MG63 (cell line): ENCODE measurements at regions not wholly inside any gene's neighbourhood (a gene's known extent, or its start where the extent isn't known, plus 50 kb on each side); places are given as distances from the start of the nearest gene placed in this dataset.
"Not testable (repeated sequence)": the region's sequence is repeated elsewhere in the genome, so short reads cannot be mapped to it uniquely, and the experiment has no call there.

Experiments
- DNase-seq: peaks from one replicate; pipeline ENCODE4 v3.0.0-alpha.2; 2020
- H3K27me3 ChIP-seq: fragments of 250-450 bp; sonication (Bioruptor Pico); 2 replicates; pipeline ENCODE4 v1.5.1; 2020; ENCODE audit warnings: mild to moderate bottlenecking, moderate library complexity
- H3K36me3 ChIP-seq: fragments of 250-450 bp; sonication (Bioruptor Pico); 2 replicates; pipeline ENCODE4 v1.5.1; 2020; ENCODE audit warnings: mild to moderate bottlenecking, moderate library complexity
- H3K4me3 ChIP-seq: fragments of 250-450 bp; sonication (Bioruptor Pico); 2 replicates; pipeline ENCODE4 v1.5.1; 2020; ENCODE audit warnings: mild to moderate bottlenecking, moderate library complexity
- H3K9me3 ChIP-seq: fragments of 250-450 bp; sonication (Bioruptor Pico); 2 replicates; pipeline ENCODE4 v1.5.1; 2020; ENCODE audit warnings: mild to moderate bottlenecking, moderate library complexity

GRCh38 chr5:18295696-18296095 lies 661.4 kb downstream of the TAF11L14 start:
- not testable (repeated sequence) for H3K36me3 ChIP-seq, H3K9me3 ChIP-seq, DNase-seq, H3K4me3 ChIP-seq
- H3K27me3 ChIP-seq, result peaks cover 19% of the 10 kb centered on the region; the same call in 1 of the 2 replicates

- H3K9me3 ChIP-seq, result no peaks in the 10 kb centered on the region
- H3K36me3 ChIP-seq, result no peaks in the 10 kb centered on the region
- DNase-seq, result no peak
- no peak overlapping the region for H3K4me3 ChIP-seq
- 0 out of 2 replicates have a peak, but pooled peaks cover 4% of the 10 kb centered on the region for H3K27me3 ChIP-seq
Measured at GRCh38 chr5:18299166-18299565, 664.9 kb downstream of the TAF11L14 start.

GRCh38 chr5:18305288-18305924 lies 671.1 kb downstream of the TAF11L14 start:
- Histone ChIP-seq H3K4me3 (no peak overlapping the region), H3K9me3 (no peaks in the 10 kb centered on the region), H3K36me3 (no peaks in the 10 kb centered on the region), H3K27me3 (peaks cover 5% of the 10 kb centered on the region; the same call in 1 of the 2 replicates)
- DNase-seq, result no peak

GRCh38 chr5:18311266-18311665 lies 677.0 kb downstream of the TAF11L14 start:
- peaks cover 3% of the 10 kb centered on the region; the same call in 1 of the 2 replicates for H3K27me3 ChIP-seq
- no peak for DNase-seq
- H3K36me3 ChIP-seq, result no peaks in the 10 kb centered on the region

GRCh38 chr5:18312016-18312415 lies 677.8 kb downstream of the TAF11L14 start:
- Histone ChIP-seq H3K4me3 (no peak overlapping the region), H3K27me3 (peaks cover 3% of the 10 kb centered on the region; the same call in 1 of the 2 replicates), H3K36me3 (no peaks in the 10 kb centered on the region), H3K9me3 (no peaks in the 10 kb centered on the region)
- no peak for DNase-seq

More at GRCh38 chr5:18311266-18311665, 677.0 kb downstream of the TAF11L14 start:
- no peak overlapping the region for H3K4me3 ChIP-seq
- no peaks in the 10 kb centered on the region for H3K9me3 ChIP-seq

- no peak for DNase-seq
- Histone ChIP-seq H3K4me3 (no peak overlapping the region), H3K36me3 (no peaks in the 10 kb centered on the region), H3K27me3 (peaks cover 2% of the 10 kb centered on the region; the same call in 1 of the 2 replicates), H3K9me3 (no peaks in the 10 kb centered on the region)
Measured at GRCh38 chr5:18314192-18314778, 680.0 kb downstream of the TAF11L14 start.

GRCh38 chr5:18321262-18321942 lies 687.1 kb downstream of the TAF11L14 start:
- no peak for DNase-seq
- H3K4me3 ChIP-seq, result no peak overlapping the region
- H3K36me3 ChIP-seq, result no peaks in the 10 kb centered on the region
- H3K27me3 ChIP-seq, result peaks cover 2% of the 10 kb centered on the region; the same call in 1 of the 2 replicates
- peaks cover 2% of the 10 kb centered on the region; the same call in 1 of the 2 replicates for H3K9me3 ChIP-seq

GRCh38 chr5:18323891-18324290 lies 689.6 kb downstream of the TAF11L14 start:
- H3K4me3 ChIP-seq, result no peak overlapping the region
- peaks cover 2% of the 10 kb centered on the region; the same call in 1 of the 2 replicates for H3K27me3 ChIP-seq
- H3K9me3 ChIP-seq, result peaks cover 2% of the 10 kb centered on the region; the same call in 1 of the 2 replicates
- no peak for DNase-seq
- no peaks in the 10 kb centered on the region for H3K36me3 ChIP-seq

GRCh38 chr5:18325431-18325830 lies 691.2 kb downstream of the TAF11L14 start:
- Histone ChIP-seq H3K36me3 (no peaks in the 10 kb centered on the region), H3K27me3 (0 out of 2 replicates have a peak, but pooled peaks cover 3% of the 10 kb centered on the region), H3K9me3 (peaks cover 2% of the 10 kb centered on the region; the same call in 1 of the 2 replicates), H3K4me3 (no peak overlapping the region)
- no peak for DNase-seq

- no peaks in the 10 kb centered on the region for H3K36me3 ChIP-seq
- DNase-seq, result no peak
- H3K4me3 ChIP-seq, result no peak overlapping the region
- 0 out of 2 replicates have a peak, but pooled peaks cover 3% of the 10 kb centered on the region for H3K27me3 ChIP-seq
- H3K9me3 ChIP-seq, result peaks cover 2% of the 10 kb centered on the region; the same call in 1 of the 2 replicates
Measured at GRCh38 chr5:18329328-18329727, 695.1 kb downstream of the TAF11L14 start.

- no peak for DNase-seq
- no peaks in the 10 kb centered on the region for H3K36me3 ChIP-seq
- peaks cover 12% of the 10 kb centered on the region for H3K27me3 ChIP-seq
- H3K9me3 ChIP-seq, result no peaks in the 10 kb centered on the region; the same call in 1 of the 2 replicates
- H3K4me3 ChIP-seq, result no peak overlapping the region
Measured at GRCh38 chr5:18333841-18334240, 699.6 kb downstream of the TAF11L14 start.

GRCh38 chr5:18334949-18335348 lies 700.7 kb downstream of the TAF11L14 start:
- no peaks in the 10 kb centered on the region for H3K36me3 ChIP-seq
- no peak overlapping the region for H3K4me3 ChIP-seq
- H3K27me3 ChIP-seq, result peaks cover 9% of the 10 kb centered on the region
- H3K9me3 ChIP-seq, result no peaks in the 10 kb centered on the region; the same call in 1 of the 2 replicates
- DNase-seq, result no peak

GRCh38 chr5:18354828-18355227 lies 720.6 kb downstream of the TAF11L14 start:
- no peak overlapping the region for H3K4me3 ChIP-seq
- no peak for DNase-seq
- H3K9me3 ChIP-seq, result no peaks in the 10 kb centered on the region
- H3K36me3 ChIP-seq, result no peaks in the 10 kb centered on the region
- peaks cover 4% of the 10 kb centered on the region; the same call in 1 of the 2 replicates for H3K27me3 ChIP-seq

GRCh38 chr5:18357486-18357885 lies 723.2 kb downstream of the TAF11L14 start:
- Histone ChIP-seq H3K4me3 (no peak overlapping the region), H3K27me3 (peaks cover 9% of the 10 kb centered on the region), H3K9me3 (no peaks in the 10 kb centered on the region), H3K36me3 (no peaks in the 10 kb centered on the region)
- no peak for DNase-seq

GRCh38 chr5:18366234-18366633 lies 732.0 kb downstream of the TAF11L14 start:
- H3K36me3 ChIP-seq, result no peaks in the 10 kb centered on the region
- no peak overlapping the region for H3K4me3 ChIP-seq
- peaks cover 7% of the 10 kb centered on the region; the same call in 1 of the 2 replicates for H3K27me3 ChIP-seq
- no peaks in the 10 kb centered on the region for H3K9me3 ChIP-seq
- DNase-seq, result no peak

GRCh38 chr5:18370531-18370930 lies 736.3 kb downstream of the TAF11L14 start:
- Histone ChIP-seq H3K27me3 (no peaks in the 10 kb centered on the region; the same call in 1 of the 2 replicates), H3K9me3 (no peaks in the 10 kb centered on the region), H3K4me3 (no peak overlapping the region), H3K36me3 (no peaks in the 10 kb centered on the region)
- DNase-seq, result no peak

GRCh38 chr5:18375641-18376040 lies 741.4 kb downstream of the TAF11L14 start:
- DNase-seq, result no peak
- Histone ChIP-seq H3K36me3 (no peaks in the 10 kb centered on the region), H3K4me3 (no peak overlapping the region), H3K9me3 (no peaks in the 10 kb centered on the region), H3K27me3 (no peaks in the 10 kb centered on the region)
